Loucy (cell line): ENCODE measurements at regions not wholly inside any gene's neighbourhood (a gene's known extent, or its start where the extent isn't known, plus 50 kb on each side); places are given as distances from the start of the nearest gene placed in this dataset.

Source experiments
- H2AFZ ChIP-seq: fragments of 200-600 bp; sonication (generic); 2 replicates; pipeline ENCODE4 v1.6.0; 2016; ENCODE audit warnings: antibody characterized with exemption, mild to moderate bottlenecking, low read length, moderate library complexity
- H3F3A ChIP-seq: fragments of 200-600 bp; 2 replicates; pipeline ENCODE4 v1.6.0; 2016; ENCODE audit warnings: antibody characterized with exemption, low read depth, mild to moderate bottlenecking
- H3K27me3 ChIP-seq: fragments of 200-600 bp; sonication (generic); 2 replicates; pipeline ENCODE4 v1.6.1; 2014; ENCODE audit warnings: low read length, mild to moderate bottlenecking; ENCODE audit not compliant: insufficient read depth, poor library complexity, severe bottlenecking
- H3K36me3 ChIP-seq: fragments of 200-600 bp; sonication (generic); 2 replicates; pipeline ENCODE4 v1.6.1; 2016; ENCODE audit warnings: low read length; ENCODE audit not compliant: insufficient read depth
- H3K4me1 ChIP-seq: fragments of 200-600 bp; sonication (generic); 2 replicates; pipeline ENCODE4 v1.5.1; 2014; ENCODE audit warnings: low read length, mild to moderate bottlenecking; ENCODE audit not compliant: insufficient read depth, poor library complexity, severe bottlenecking
- H3K4me2 ChIP-seq: fragments of 200-600 bp; sonication (generic); 2 replicates; pipeline ENCODE4 v1.6.0; 2014; ENCODE audit warnings: antibody characterized with exemption, low read length, low read depth, mild to moderate bottlenecking; ENCODE audit not compliant: poor library complexity, severe bottlenecking
- H3K4me3 ChIP-seq: fragments of 200-600 bp; sonication (generic); 2 replicates; pipeline ENCODE4 v1.5.1; 2014; ENCODE audit warnings: low read length, mild to moderate bottlenecking, mixed read lengths; ENCODE audit not compliant: poor library complexity, severe bottlenecking
- H3K79me2 ChIP-seq: fragments of 200-600 bp; sonication (generic); 2 replicates; pipeline ENCODE4 v1.6.1; 2014; ENCODE audit warnings: low read length; ENCODE audit not compliant: insufficient read depth
- H3K9ac ChIP-seq: fragments of 200-600 bp; sonication (generic); 2 replicates; pipeline ENCODE4 v1.6.0; 2014; ENCODE audit warnings: mild to moderate bottlenecking, low read depth, low read length, moderate library complexity; ENCODE audit not compliant: poor library complexity, severe bottlenecking
- H3K9me2 ChIP-seq: fragments of 200-600 bp; sonication (generic); replicated peaks from 2 replicates; pipeline ENCODE4 v1.6.1; 2016; ENCODE audit warnings: low read depth, low read length, mixed read lengths
- H3K9me3 ChIP-seq: fragments of 200-600 bp; sonication (generic); 2 replicates; pipeline ENCODE4 v1.6.1; 2014; ENCODE audit warnings: mild to moderate bottlenecking, antibody characterized with exemption, low read length, low read depth; ENCODE audit not compliant: insufficient read depth
- H4K20me1 ChIP-seq: fragments of 200-600 bp; sonication (generic); 2 replicates; pipeline ENCODE4 v1.6.0; 2014; ENCODE audit warnings: antibody characterized with exemption, low read length, mild to moderate bottlenecking; ENCODE audit not compliant: insufficient read depth, poor library complexity, severe bottlenecking
- EZH2phosphoT487 ChIP-seq: fragments of 200-600 bp; IDR thresholded peaks from 2 replicates; pipeline ENCODE4 v1.6.1; 2018; ENCODE audit warnings: antibody characterized with exemption, mild to moderate bottlenecking, moderate library complexity, borderline replicate concordance
- TF ChIP-seq, protein P1 (sequence below): fragments of 200-600 bp; sonication (generic); conservative IDR thresholded peaks from 2 replicates; pipeline ENCODE4 v1.5.1; 2014; ENCODE audit warnings: mild to moderate bottlenecking, antibody characterized with exemption, low read length

DNA sequence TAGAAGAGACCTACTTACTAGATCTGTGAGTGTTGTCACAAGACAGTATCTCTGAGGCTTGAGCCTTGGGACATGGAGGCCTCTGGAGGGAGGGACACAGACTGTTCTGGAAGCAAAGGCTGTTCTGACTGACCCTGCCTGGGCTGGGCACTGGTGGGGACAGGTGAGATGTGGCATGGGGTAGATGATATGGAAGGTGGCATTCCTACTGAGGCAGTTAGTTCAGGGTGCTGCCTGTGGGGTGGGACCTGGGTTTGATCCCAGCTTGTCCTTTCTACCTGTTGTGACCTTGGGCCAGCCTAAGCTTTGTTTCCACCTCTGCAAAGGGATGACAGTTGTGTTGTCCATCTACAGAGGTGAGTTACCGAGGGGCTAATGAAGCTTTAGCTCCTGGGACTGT, 140.2 kb downstream of the C9orf50 start:
- H3F3A ChIP-seq: no peaks in the 10 kb centered on the region
- H3K9me3 ChIP-seq: no peaks in the 10 kb centered on the region
- no peaks in the 10 kb centered on the region for H3K9me2 ChIP-seq
- H3K27me3 ChIP-seq: no peaks in the 10 kb centered on the region
- H3K79me2 ChIP-seq: no peaks in the 10 kb centered on the region
- H3K4me1 ChIP-seq: no peaks in the 10 kb centered on the region
- no peak for TF ChIP-seq EZH2phosphoT487
- TF ChIP-seq, protein P1, sequence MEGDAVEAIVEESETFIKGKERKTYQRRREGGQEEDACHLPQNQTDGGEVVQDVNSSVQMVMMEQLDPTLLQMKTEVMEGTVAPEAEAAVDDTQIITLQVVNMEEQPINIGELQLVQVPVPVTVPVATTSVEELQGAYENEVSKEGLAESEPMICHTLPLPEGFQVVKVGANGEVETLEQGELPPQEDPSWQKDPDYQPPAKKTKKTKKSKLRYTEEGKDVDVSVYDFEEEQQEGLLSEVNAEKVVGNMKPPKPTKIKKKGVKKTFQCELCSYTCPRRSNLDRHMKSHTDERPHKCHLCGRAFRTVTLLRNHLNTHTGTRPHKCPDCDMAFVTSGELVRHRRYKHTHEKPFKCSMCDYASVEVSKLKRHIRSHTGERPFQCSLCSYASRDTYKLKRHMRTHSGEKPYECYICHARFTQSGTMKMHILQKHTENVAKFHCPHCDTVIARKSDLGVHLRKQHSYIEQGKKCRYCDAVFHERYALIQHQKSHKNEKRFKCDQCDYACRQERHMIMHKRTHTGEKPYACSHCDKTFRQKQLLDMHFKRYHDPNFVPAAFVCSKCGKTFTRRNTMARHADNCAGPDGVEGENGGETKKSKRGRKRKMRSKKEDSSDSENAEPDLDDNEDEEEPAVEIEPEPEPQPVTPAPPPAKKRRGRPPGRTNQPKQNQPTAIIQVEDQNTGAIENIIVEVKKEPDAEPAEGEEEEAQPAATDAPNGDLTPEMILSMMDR: no peak
- H3K36me3 ChIP-seq: no peaks in the 10 kb centered on the region
- H2AFZ ChIP-seq: no peak overlapping the region
- no peak overlapping the region for H3K4me3 ChIP-seq
- no peaks in the 10 kb centered on the region for H4K20me1 ChIP-seq
- no peak overlapping the region for H3K4me2 ChIP-seq
- no peak overlapping the region for H3K9ac ChIP-seq

DNA sequence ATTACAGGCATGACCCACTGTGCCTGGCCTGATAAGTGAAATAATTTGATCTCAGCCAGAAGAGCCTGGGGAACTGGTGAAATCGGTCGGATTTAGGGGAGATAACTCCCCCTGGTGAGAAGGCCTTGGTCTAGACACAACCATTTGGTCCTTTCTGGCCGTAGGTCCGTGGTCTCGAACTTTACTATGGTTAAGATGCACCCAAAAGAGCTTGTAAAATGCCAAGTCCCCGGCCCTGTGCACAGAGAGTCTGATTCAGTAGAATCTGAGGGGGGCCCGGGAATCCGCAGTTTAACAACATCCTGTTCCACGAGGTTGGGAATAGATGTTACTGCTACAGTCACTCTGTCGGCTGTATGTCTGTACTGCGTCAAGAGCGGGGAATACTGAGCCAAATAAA, 140.7 kb downstream of the C9orf50 start:
- Histone ChIP-seq H3K27me3 (no peaks in the 10 kb centered on the region), H4K20me1 (no peaks in the 10 kb centered on the region), H3K9me2 (no peaks in the 10 kb centered on the region), H3F3A (no peaks in the 10 kb centered on the region), H3K4me1 (no peaks in the 10 kb centered on the region), H3K9ac (no peak overlapping the region), H3K79me2 (no peaks in the 10 kb centered on the region), H3K9me3 (no peaks in the 10 kb centered on the region), H3K36me3 (no peaks in the 10 kb centered on the region), H2AFZ (no peak overlapping the region), H3K4me3 (no peak overlapping the region), H3K4me2 (no peak overlapping the region)
- TF ChIP-seq EZH2phosphoT487: no peak
- TF ChIP-seq, protein P1: no peak

DNA sequence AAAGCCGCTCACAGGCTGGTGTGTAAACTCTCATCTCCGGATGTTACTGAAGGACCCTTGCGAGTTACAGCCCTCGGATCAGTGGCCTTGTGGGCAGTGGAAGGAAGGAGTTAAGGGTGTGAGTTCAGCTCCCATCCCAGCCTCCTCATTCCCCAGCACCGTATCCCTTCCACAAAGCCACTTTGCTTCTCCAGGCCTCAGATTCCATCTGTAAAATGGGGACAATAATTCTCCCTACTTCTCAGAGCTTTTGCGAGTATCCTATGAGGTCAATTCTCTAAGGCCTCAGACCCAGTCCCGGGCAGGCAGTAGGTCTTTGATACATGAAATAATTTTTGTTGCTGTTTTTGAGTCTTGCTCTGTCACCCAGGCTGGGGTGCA, 141.3 kb downstream of the C9orf50 start:
- H3K4me1 ChIP-seq: no peaks in the 10 kb centered on the region
- H3K4me2 ChIP-seq: no peak overlapping the region

More for the DNA sequence above, 141.3 kb downstream of the C9orf50 start:
- H4K20me1 ChIP-seq: no peaks in the 10 kb centered on the region
- no peaks in the 10 kb centered on the region for H3K36me3 ChIP-seq
- H3K27me3 ChIP-seq: no peaks in the 10 kb centered on the region
- H3K79me2 ChIP-seq: no peaks in the 10 kb centered on the region
- no peaks in the 10 kb centered on the region for H3F3A ChIP-seq
- no peak overlapping the region for H2AFZ ChIP-seq
- H3K4me3 ChIP-seq: no peak overlapping the region
- H3K9me2 ChIP-seq: no peaks in the 10 kb centered on the region
- no peaks in the 10 kb centered on the region for H3K9me3 ChIP-seq
- TF ChIP-seq EZH2phosphoT487: no peak
- TF ChIP-seq, protein P1: no peak
- no peak overlapping the region for H3K9ac ChIP-seq
